Vagina (tissue), 2 donors: ENCODE measurements at regions not wholly inside any gene's neighbourhood (a gene's known extent, or its start where the extent isn't known, plus 50 kb on each side); places are given as distances from the start of the nearest gene placed in this dataset.

Source experiments
- CTCF ChIP-seq, 3 experiments: fragments of 450-650 bp in 2 of 3; fragments of 200-600 bp in 1 of 3; sonication (generic) in 1 of 3; IDR thresholded peaks; one replicate each; pipeline ENCODE4 v1.5.1; 2017 to 2019; ENCODE audit warnings: antibody characterized with exemption in 3 of 3, mild to moderate bottlenecking in 2 of 3, moderate library complexity in 2 of 3
- POLR2A ChIP-seq, 2 donors: fragments of 450-650 bp; IDR thresholded peaks; one replicate each; pipeline ENCODE4 v1.6.1; 2017; ENCODE audit warnings: antibody characterized with exemption in 2 of 2, mild to moderate bottlenecking in 2 of 2, moderate library complexity in 2 of 2
- POLR2AphosphoS5 ChIP-seq, 2 donors: sonication (generic); formaldehyde crosslinking; IDR thresholded peaks; one replicate each; pipeline ENCODE4 v1.9.0; 2017; ENCODE audit warnings: antibody characterized with exemption in 2 of 2, mild to moderate bottlenecking in 2 of 2, low read depth in 1 of 2; ENCODE audit not compliant: insufficient read depth in 1 of 2

- TF ChIP-seq POLR2A (IDR thresholded peaks at IDR 0.05): no peak
- no peak for TF ChIP-seq CTCF (IDR thresholded peaks at IDR 0.05)
- TF ChIP-seq POLR2AphosphoS5 (IDR thresholded peaks at IDR 0.05; ENCODE audit: insufficient read depth in 1 of 2, low read depth in 1 of 2): no peak
Observed at GRCh38 chr20:1828786-1829131, 66.4 kb upstream of the SIRPA start.
